ENCODE measurements at regions not wholly inside any gene's neighbourhood (a gene's known extent, or its start where the extent isn't known, plus 50 kb on each side); places are given as distances from the start of the nearest gene placed in this dataset.

- no peaks in the 10 kb centered on the region for H3K79me2 ChIP-seq (ENCODE audit: insufficient read depth, low read length)
- no peaks in the 10 kb centered on the region for H3K4me1 ChIP-seq (ENCODE audit: insufficient read depth, low read length, poor library complexity, severe bottlenecking)
- H4K20me1 ChIP-seq (ENCODE audit: insufficient read depth, low read length, poor library complexity, severe bottlenecking): no peaks in the 10 kb centered on the region
- no peaks in the 10 kb centered on the region for H3K27me3 ChIP-seq (ENCODE audit: insufficient read depth, low read length, poor library complexity, severe bottlenecking)
- TF ChIP-seq EZH2phosphoT487 (IDR thresholded peaks at IDR 0.05; ENCODE audit: borderline replicate concordance) (no peak), CTCF (conservative IDR thresholded peaks at IDR 0.05; ENCODE audit: low read length) (no peak)
- H3K4me3 ChIP-seq (ENCODE audit: low read length, poor library complexity, severe bottlenecking): no peak overlapping the region
- no peaks in the 10 kb centered on the region for H3K36me3 ChIP-seq (ENCODE audit: insufficient read depth, low read length)
- H2AFZ ChIP-seq (ENCODE audit: low read length): no peak overlapping the region
- H3K9me2 ChIP-seq (replicated peaks; ENCODE audit: low read depth, low read length): no peaks in the 10 kb centered on the region
- H3K4me2 ChIP-seq (ENCODE audit: low read depth, low read length, poor library complexity, severe bottlenecking): no peak overlapping the region
- no peak overlapping the region for H3K9ac ChIP-seq (ENCODE audit: low read depth, low read length, poor library complexity, severe bottlenecking)
- no peaks in the 10 kb centered on the region for H3F3A ChIP-seq (ENCODE audit: low read depth)
- H3K9me3 ChIP-seq (ENCODE audit: insufficient read depth, low read depth, low read length): no peaks in the 10 kb centered on the region
These were observed 164.1 kb downstream of the GLI2 start for GRCh38 chr2:120899771-120900170.

- H3K4me2 ChIP-seq (ENCODE audit: low read depth, low read length, poor library complexity, severe bottlenecking): no peak overlapping the region
- no peaks in the 10 kb centered on the region for H3K36me3 ChIP-seq (ENCODE audit: insufficient read depth, low read length)
- no peaks in the 10 kb centered on the region for H4K20me1 ChIP-seq (ENCODE audit: insufficient read depth, low read length, poor library complexity, severe bottlenecking)
- no peak overlapping the region for H3K4me3 ChIP-seq (ENCODE audit: low read length, poor library complexity, severe bottlenecking)
- TF ChIP-seq EZH2phosphoT487 (IDR thresholded peaks at IDR 0.05; ENCODE audit: borderline replicate concordance) (no peak), CTCF (conservative IDR thresholded peaks at IDR 0.05; ENCODE audit: low read length) (no peak)
- peaks cover 3% of the 10 kb centered on the region for H3K4me1 ChIP-seq (ENCODE audit: insufficient read depth, low read length, poor library complexity, severe bottlenecking)
- no peaks in the 10 kb centered on the region for H3K79me2 ChIP-seq (ENCODE audit: insufficient read depth, low read length)
- H3F3A ChIP-seq (ENCODE audit: low read depth): no peaks in the 10 kb centered on the region
- no peaks in the 10 kb centered on the region for H3K9me3 ChIP-seq (ENCODE audit: insufficient read depth, low read depth, low read length)
- H3K9me2 ChIP-seq (replicated peaks; ENCODE audit: low read depth, low read length): no peaks in the 10 kb centered on the region
- H2AFZ ChIP-seq (ENCODE audit: low read length): no peak overlapping the region
- no peak overlapping the region for H3K9ac ChIP-seq (ENCODE audit: low read depth, low read length, poor library complexity, severe bottlenecking)
- no peaks in the 10 kb centered on the region for H3K27me3 ChIP-seq (ENCODE audit: insufficient read depth, low read length, poor library complexity, severe bottlenecking)
These were observed 165.5 kb downstream of the GLI2 start for GRCh38 chr2:120901201-120901600.

DNA sequence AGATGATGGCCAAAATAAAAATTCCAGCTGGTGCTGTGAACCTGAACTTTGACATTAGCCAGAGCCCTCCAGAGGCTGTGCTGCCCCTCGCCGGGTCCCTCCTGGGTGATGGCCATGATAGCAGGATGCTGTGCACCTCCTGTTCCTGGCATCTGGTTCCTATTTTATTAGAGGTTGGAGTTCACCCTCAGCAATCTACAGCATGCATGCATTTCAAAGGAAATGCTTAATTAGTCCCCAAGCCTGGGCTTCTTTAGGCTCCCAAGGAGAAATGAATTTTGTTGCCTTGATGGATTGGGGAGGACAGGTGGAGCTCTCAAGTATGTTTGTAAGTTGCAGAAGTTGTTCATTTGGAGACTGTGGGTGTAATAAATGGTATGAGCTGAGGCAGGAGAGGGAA lies 166.9 kb downstream of the GLI2 start:
- no peak overlapping the region for H2AFZ ChIP-seq (ENCODE audit: low read length)
- no peak for TF ChIP-seq CTCF (conservative IDR thresholded peaks at IDR 0.05; ENCODE audit: low read length)
- no peak for TF ChIP-seq EZH2phosphoT487 (IDR thresholded peaks at IDR 0.05; ENCODE audit: borderline replicate concordance)
- H3K9me3 ChIP-seq (ENCODE audit: insufficient read depth, low read depth, low read length): no peaks in the 10 kb centered on the region

More for the DNA sequence above, 166.9 kb downstream of the GLI2 start:
- no peaks in the 10 kb centered on the region for H3K27me3 ChIP-seq (ENCODE audit: insufficient read depth, low read length, poor library complexity, severe bottlenecking)
- peaks cover 3% of the 10 kb centered on the region for H3K4me1 ChIP-seq (ENCODE audit: insufficient read depth, low read length, poor library complexity, severe bottlenecking)
- no peaks in the 10 kb centered on the region for H3K9me2 ChIP-seq (replicated peaks; ENCODE audit: low read depth, low read length)
- H3K4me3 ChIP-seq (ENCODE audit: low read length, poor library complexity, severe bottlenecking): no peak overlapping the region
- H3K4me2 ChIP-seq (ENCODE audit: low read depth, low read length, poor library complexity, severe bottlenecking): no peak overlapping the region
- H3F3A ChIP-seq (ENCODE audit: low read depth): no peaks in the 10 kb centered on the region
- no peaks in the 10 kb centered on the region for H4K20me1 ChIP-seq (ENCODE audit: insufficient read depth, low read length, poor library complexity, severe bottlenecking)
- H3K79me2 ChIP-seq (ENCODE audit: insufficient read depth, low read length): no peaks in the 10 kb centered on the region
- no peaks in the 10 kb centered on the region for H3K36me3 ChIP-seq (ENCODE audit: insufficient read depth, low read length)
- no peak overlapping the region for H3K9ac ChIP-seq (ENCODE audit: low read depth, low read length, poor library complexity, severe bottlenecking)
